ENCODE measurements at regions not wholly inside any gene's neighbourhood (a gene's known extent, or its start where the extent isn't known, plus 50 kb on each side); places are given as distances from the start of the nearest gene placed in this dataset.
"Not testable (repeated sequence)": the region's sequence is repeated elsewhere in the genome, so short reads cannot be mapped to it uniquely, and the experiment has no call there.

GRCh38 chr6:51118792-51119191 lies 300.1 kb downstream of the TFAP2B start:
- no peaks in the 10 kb centered on the region for H3K9me3 Mint-ChIP-seq (ENCODE audit: unreplicated experiment)
- no peak for DNase-seq
- no peaks in the 10 kb centered on the region for H3K4me1 Mint-ChIP-seq (ENCODE audit: low read depth, unreplicated experiment)
- no peak overlapping the region for H3K4me3 Mint-ChIP-seq (ENCODE audit: unreplicated experiment)
- TF ChIP-seq, protein P1, sequence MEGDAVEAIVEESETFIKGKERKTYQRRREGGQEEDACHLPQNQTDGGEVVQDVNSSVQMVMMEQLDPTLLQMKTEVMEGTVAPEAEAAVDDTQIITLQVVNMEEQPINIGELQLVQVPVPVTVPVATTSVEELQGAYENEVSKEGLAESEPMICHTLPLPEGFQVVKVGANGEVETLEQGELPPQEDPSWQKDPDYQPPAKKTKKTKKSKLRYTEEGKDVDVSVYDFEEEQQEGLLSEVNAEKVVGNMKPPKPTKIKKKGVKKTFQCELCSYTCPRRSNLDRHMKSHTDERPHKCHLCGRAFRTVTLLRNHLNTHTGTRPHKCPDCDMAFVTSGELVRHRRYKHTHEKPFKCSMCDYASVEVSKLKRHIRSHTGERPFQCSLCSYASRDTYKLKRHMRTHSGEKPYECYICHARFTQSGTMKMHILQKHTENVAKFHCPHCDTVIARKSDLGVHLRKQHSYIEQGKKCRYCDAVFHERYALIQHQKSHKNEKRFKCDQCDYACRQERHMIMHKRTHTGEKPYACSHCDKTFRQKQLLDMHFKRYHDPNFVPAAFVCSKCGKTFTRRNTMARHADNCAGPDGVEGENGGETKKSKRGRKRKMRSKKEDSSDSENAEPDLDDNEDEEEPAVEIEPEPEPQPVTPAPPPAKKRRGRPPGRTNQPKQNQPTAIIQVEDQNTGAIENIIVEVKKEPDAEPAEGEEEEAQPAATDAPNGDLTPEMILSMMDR (IDR thresholded peaks at IDR 0.05; ENCODE audit: partially characterized antibody, unreplicated experiment), result no peak
- H3K36me3 Mint-ChIP-seq (ENCODE audit: unreplicated experiment), result no peaks in the 10 kb centered on the region
- H3K27me3 Mint-ChIP-seq (ENCODE audit: unreplicated experiment), result peaks cover 5% of the 10 kb centered on the region
- no peak overlapping the region for H3K27ac Mint-ChIP-seq (ENCODE audit: unreplicated experiment)

- peaks cover 2% of the 10 kb centered on the region for H3K27me3 Mint-ChIP-seq (ENCODE audit: unreplicated experiment)
- no peak overlapping the region for H3K27ac Mint-ChIP-seq (ENCODE audit: unreplicated experiment)
- no peaks in the 10 kb centered on the region for H3K36me3 Mint-ChIP-seq (ENCODE audit: unreplicated experiment)
- H3K9me3 Mint-ChIP-seq (ENCODE audit: unreplicated experiment), result no peaks in the 10 kb centered on the region
- no peak overlapping the region for H3K4me3 Mint-ChIP-seq (ENCODE audit: unreplicated experiment)
- TF ChIP-seq, protein P1 (IDR thresholded peaks at IDR 0.05; ENCODE audit: partially characterized antibody, unreplicated experiment), result no peak
- DNase-seq, result no peak
- no peaks in the 10 kb centered on the region for H3K4me1 Mint-ChIP-seq (ENCODE audit: low read depth, unreplicated experiment)
These were observed 301.3 kb downstream of the TFAP2B start for GRCh38 chr6:51120016-51120415.

DNA sequence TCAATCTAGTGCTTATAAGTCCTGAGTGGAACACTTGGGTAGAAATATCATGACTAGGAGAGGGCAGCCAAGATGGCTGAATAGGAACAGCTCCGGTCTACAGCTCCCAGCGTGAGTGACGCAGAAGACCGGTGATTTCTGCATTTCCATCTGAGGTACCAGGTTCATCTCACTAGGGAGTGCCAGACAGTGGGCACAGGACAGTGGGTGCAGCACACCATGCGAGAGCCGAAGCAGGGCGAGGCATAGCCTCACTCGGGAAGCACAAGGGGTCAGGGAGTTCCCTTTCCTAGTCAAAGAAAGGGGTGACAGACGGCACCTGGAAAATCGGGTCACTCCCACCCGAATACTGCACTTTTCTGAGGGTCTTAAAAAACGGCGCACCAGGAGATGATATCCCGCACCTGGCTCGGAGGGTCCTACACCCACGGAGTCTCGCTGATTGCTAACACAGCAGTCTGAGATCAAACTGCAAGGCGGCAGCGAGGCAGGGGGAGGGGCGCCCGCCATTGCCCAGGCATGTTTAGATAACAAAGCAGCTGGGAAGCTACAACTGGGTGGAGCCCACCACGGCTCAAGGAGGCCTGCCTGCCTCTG lies 302.8 kb downstream of the TFAP2B start:
- not testable (repeated sequence) for H3K4me3 Mint-ChIP-seq (ENCODE audit: unreplicated experiment); H3K4me1 Mint-ChIP-seq (ENCODE audit: low read depth, unreplicated experiment); DNase-seq; H3K27ac Mint-ChIP-seq (ENCODE audit: unreplicated experiment); H3K27me3 Mint-ChIP-seq (ENCODE audit: unreplicated experiment); H3K9me3 Mint-ChIP-seq (ENCODE audit: unreplicated experiment); H3K36me3 Mint-ChIP-seq (ENCODE audit: unreplicated experiment)

DNA sequence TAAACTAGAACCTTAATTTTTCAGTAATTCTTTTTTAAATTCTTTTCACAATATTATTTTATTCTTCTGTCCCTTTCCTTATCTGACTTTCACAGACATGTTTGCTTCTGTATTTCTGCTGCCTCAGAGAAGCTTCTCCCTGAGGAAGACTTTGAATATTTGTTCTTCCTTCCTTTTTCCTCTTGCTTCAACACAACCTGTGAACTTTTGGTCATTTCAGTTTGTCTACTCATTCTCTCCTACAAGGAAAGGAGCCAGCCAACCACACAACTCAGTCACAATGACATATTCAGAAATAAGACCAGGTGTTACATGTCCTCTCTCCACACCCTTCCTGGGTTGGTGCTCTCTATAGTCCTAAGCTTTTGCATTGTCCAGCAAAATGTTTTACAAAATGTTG lies 310.4 kb downstream of the TFAP2B start:
- Mint-ChIP-seq H3K36me3 (ENCODE audit: unreplicated experiment) (no peaks in the 10 kb centered on the region), H3K27me3 (ENCODE audit: unreplicated experiment) (no peaks in the 10 kb centered on the region), H3K4me3 (ENCODE audit: unreplicated experiment) (no peak overlapping the region), H3K27ac (ENCODE audit: unreplicated experiment) (no peak overlapping the region), H3K9me3 (ENCODE audit: unreplicated experiment) (peaks cover 3% of the 10 kb centered on the region), H3K4me1 (ENCODE audit: low read depth, unreplicated experiment) (no peaks in the 10 kb centered on the region)
- TF ChIP-seq, protein P1 (IDR thresholded peaks at IDR 0.05; ENCODE audit: partially characterized antibody, unreplicated experiment), result no peak
- DNase-seq, result no peak

- TF ChIP-seq, protein P1 (IDR thresholded peaks at IDR 0.05; ENCODE audit: partially characterized antibody, unreplicated experiment), result no peak
- no peaks in the 10 kb centered on the region for H3K27me3 Mint-ChIP-seq (ENCODE audit: unreplicated experiment)
- no peaks in the 10 kb centered on the region for H3K4me1 Mint-ChIP-seq (ENCODE audit: low read depth, unreplicated experiment)
These were observed 319.1 kb downstream of the TFAP2B start for GRCh38 chr6:51137777-51138176.

More at GRCh38 chr6:51137777-51138176, 319.1 kb downstream of the TFAP2B start:
- no peak for DNase-seq
- H3K27ac Mint-ChIP-seq (ENCODE audit: unreplicated experiment), result no peak overlapping the region
- H3K36me3 Mint-ChIP-seq (ENCODE audit: unreplicated experiment), result no peaks in the 10 kb centered on the region
- peaks cover 2% of the 10 kb centered on the region for H3K9me3 Mint-ChIP-seq (ENCODE audit: unreplicated experiment)
- no peak overlapping the region for H3K4me3 Mint-ChIP-seq (ENCODE audit: unreplicated experiment)

Data from glutamatergic neuron (in vitro differentiated cells).